H1 (cell line): ENCODE measurements at regions not wholly inside any gene's neighbourhood (a gene's known extent, or its start where the extent isn't known, plus 50 kb on each side); places are given as distances from the start of the nearest gene placed in this dataset.

Experiments used
- BRCA1 ChIP-seq: IDR thresholded peaks from 2 replicates; pipeline ENCODE4 v1.6.1; 2012; ENCODE audit warnings: low read depth, low read length, improper control_type of control experiment
- CEBPB ChIP-seq: IDR thresholded peaks from 2 replicates; pipeline ENCODE4 v1.6.1; 2012; ENCODE audit warnings: low read depth, low read length
- CREB1 ChIP-seq: IDR thresholded peaks from 2 replicates; pipeline ENCODE4 v1.6.1; 2012; ENCODE audit warnings: inconsistent platforms
- EP300 ChIP-seq, 2 experiments: IDR thresholded peaks; 1 replicate in 1 of 2; 2 replicates in 1 of 2; pipeline ENCODE4 v1.6.1; 2011 to 2012; ENCODE audit warnings: low read depth in 2 of 2, low read length in 2 of 2, mild to moderate bottlenecking in 2 of 2, borderline replicate concordance in 1 of 2, inconsistent platforms in 1 of 2, moderate library complexity in 1 of 2
- EZH2 ChIP-seq: fragments of 200-600 bp; sonication (generic); IDR thresholded peaks from 2 replicates; pipeline ENCODE4 v1.7.1; 2012; ENCODE audit warnings: low read depth, mild to moderate bottlenecking, moderate library complexity, low read length, inconsistent platforms; ENCODE audit not compliant: severe bottlenecking
- POLR2A ChIP-seq, 2 experiments: IDR thresholded peaks; 1 replicate in 1 of 2; 2 replicates in 1 of 2; pipeline ENCODE4 v1.6.1; 2011; ENCODE audit warnings: low read depth in 2 of 2, low read length in 2 of 2, mild to moderate bottlenecking in 2 of 2; ENCODE audit errors: control extremely low read depth in 1 of 2
- RFX5 ChIP-seq: IDR thresholded peaks from 2 replicates; pipeline ENCODE4 v1.6.1; 2011; ENCODE audit warnings: low read depth, low read length, improper control_type of control experiment, borderline replicate concordance
- TBP ChIP-seq: IDR thresholded peaks from 2 replicates; pipeline ENCODE4 v1.6.1; 2011; ENCODE audit warnings: low read depth, low read length, improper control_type of control experiment
- TF ChIP-seq, protein P1 (sequence below), 3 experiments: IDR thresholded peaks; 1 replicate in 2 of 3; 2 replicates in 1 of 3; pipeline versions ENCODE4 v1.5.1 to v1.6.1; 2011; ENCODE audit warnings: low read length in 3 of 3, mild to moderate bottlenecking in 3 of 3, inconsistent platforms in 2 of 3, low read depth in 1 of 3, moderate library complexity in 1 of 3; ENCODE audit not compliant: insufficient read depth in 1 of 3; ENCODE audit errors: control extremely low read depth in 1 of 3
- TF ChIP-seq, protein P2 (sequence below): IDR thresholded peaks from 2 replicates; pipeline ENCODE4 v1.6.1; 2012; ENCODE audit warnings: inconsistent platforms

- TF ChIP-seq, protein P1, sequence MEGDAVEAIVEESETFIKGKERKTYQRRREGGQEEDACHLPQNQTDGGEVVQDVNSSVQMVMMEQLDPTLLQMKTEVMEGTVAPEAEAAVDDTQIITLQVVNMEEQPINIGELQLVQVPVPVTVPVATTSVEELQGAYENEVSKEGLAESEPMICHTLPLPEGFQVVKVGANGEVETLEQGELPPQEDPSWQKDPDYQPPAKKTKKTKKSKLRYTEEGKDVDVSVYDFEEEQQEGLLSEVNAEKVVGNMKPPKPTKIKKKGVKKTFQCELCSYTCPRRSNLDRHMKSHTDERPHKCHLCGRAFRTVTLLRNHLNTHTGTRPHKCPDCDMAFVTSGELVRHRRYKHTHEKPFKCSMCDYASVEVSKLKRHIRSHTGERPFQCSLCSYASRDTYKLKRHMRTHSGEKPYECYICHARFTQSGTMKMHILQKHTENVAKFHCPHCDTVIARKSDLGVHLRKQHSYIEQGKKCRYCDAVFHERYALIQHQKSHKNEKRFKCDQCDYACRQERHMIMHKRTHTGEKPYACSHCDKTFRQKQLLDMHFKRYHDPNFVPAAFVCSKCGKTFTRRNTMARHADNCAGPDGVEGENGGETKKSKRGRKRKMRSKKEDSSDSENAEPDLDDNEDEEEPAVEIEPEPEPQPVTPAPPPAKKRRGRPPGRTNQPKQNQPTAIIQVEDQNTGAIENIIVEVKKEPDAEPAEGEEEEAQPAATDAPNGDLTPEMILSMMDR (IDR thresholded peaks at IDR 0.05; ENCODE audit: control extremely low read depth in 1 of 3, insufficient read depth in 1 of 3, low read depth in 1 of 3, low read length in 3 of 3) = no peak
- TF ChIP-seq RFX5 = no peak
- no peak for TF ChIP-seq CREB1
- no peak for TF ChIP-seq TBP
- TF ChIP-seq EZH2 = no peak
- TF ChIP-seq, protein P2, sequence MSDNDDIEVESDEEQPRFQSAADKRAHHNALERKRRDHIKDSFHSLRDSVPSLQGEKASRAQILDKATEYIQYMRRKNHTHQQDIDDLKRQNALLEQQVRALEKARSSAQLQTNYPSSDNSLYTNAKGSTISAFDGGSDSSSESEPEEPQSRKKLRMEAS = no peak
- no peak for TF ChIP-seq CEBPB
- TF ChIP-seq POLR2A (IDR thresholded peaks at IDR 0.05; ENCODE audit: control extremely low read depth in 1 of 2, low read depth in 2 of 2, low read length in 2 of 2) = no peak
- TF ChIP-seq EP300 (IDR thresholded peaks at IDR 0.05; ENCODE audit: borderline replicate concordance in 1 of 2, low read depth in 2 of 2, low read length in 2 of 2) = no peak
- TF ChIP-seq BRCA1 = no peak
Measured at GRCh38 chr2:217616936-217617335, 385.9 kb downstream of the TNS1 start.
